HepG2 (cell line): ENCODE measurements at regions not wholly inside any gene's neighbourhood (a gene's known extent, or its start where the extent isn't known, plus 50 kb on each side); places are given as distances from the start of the nearest gene placed in this dataset.

Experiments
- ARNT2 ChIP-seq: sonication (generic); formaldehyde crosslinking; IDR thresholded peaks from 2 replicates; pipeline ENCODE4 v1.8.0; 2022; ENCODE audit warnings: mild to moderate bottlenecking, low read depth, missing genetic modification reagents, moderate library complexity
- FOSL2 ChIP-seq: sonication (generic); formaldehyde crosslinking; IDR thresholded peaks from 2 replicates; pipeline ENCODE4 v1.4.0; 2020; ENCODE audit warnings: missing genetic modification reagents
- IRX3 ChIP-seq: sonication (generic); formaldehyde crosslinking; IDR thresholded peaks from 2 replicates; pipeline ENCODE4 v1.8.1; 2023; ENCODE audit warnings: mild to moderate bottlenecking, low read depth, missing genetic modification reagents, borderline replicate concordance
- MED1 ChIP-seq: sonication (generic); formaldehyde crosslinking; IDR thresholded peaks from 2 replicates; pipeline ENCODE4 v1.4.0; 2020; ENCODE audit warnings: missing genetic modification reagents
- SAP130 ChIP-seq: IDR thresholded peaks from 2 replicates; pipeline ENCODE4 v1.6.1; 2016; ENCODE audit warnings: low read depth
- ZBTB8A ChIP-seq: sonication (generic); formaldehyde crosslinking; IDR thresholded peaks from 2 replicates; pipeline ENCODE4 v1.4.0; 2020; ENCODE audit warnings: mild to moderate bottlenecking, low read depth, missing genetic modification reagents, borderline replicate concordance
- ZFYVE20 ChIP-seq: sonication (generic); formaldehyde crosslinking; IDR thresholded peaks from 2 replicates; pipeline ENCODE4 v1.8.0; 2023; ENCODE audit warnings: low read depth, mild to moderate bottlenecking, moderate library complexity, missing genetic modification reagents, borderline replicate concordance
- ZNF44 ChIP-seq: sonication (generic); formaldehyde crosslinking; IDR thresholded peaks from 2 replicates; pipeline ENCODE4 v1.5.1; 2020; ENCODE audit warnings: mild to moderate bottlenecking, missing genetic modification reagents
- TF ChIP-seq, protein P1 (sequence below): sonication (generic); formaldehyde crosslinking; IDR thresholded peaks from 2 replicates; pipeline ENCODE4 v1.4.0; 2020; ENCODE audit warnings: missing genetic modification reagents, borderline replicate concordance
- TF ChIP-seq, protein P2 (sequence below): sonication (generic); formaldehyde crosslinking; IDR thresholded peaks from 2 replicates; pipeline ENCODE4 v1.4.0; 2020; ENCODE audit warnings: missing genetic modification reagents
- TF ChIP-seq, protein P3 (sequence below): IDR thresholded peaks from 2 replicates; pipeline ENCODE4 v1.6.1; 2016; ENCODE audit warnings: low read depth
- TF ChIP-seq, protein P4 (sequence below): IDR thresholded peaks from 2 replicates; pipeline ENCODE4 v1.6.1; 2016

DNA sequence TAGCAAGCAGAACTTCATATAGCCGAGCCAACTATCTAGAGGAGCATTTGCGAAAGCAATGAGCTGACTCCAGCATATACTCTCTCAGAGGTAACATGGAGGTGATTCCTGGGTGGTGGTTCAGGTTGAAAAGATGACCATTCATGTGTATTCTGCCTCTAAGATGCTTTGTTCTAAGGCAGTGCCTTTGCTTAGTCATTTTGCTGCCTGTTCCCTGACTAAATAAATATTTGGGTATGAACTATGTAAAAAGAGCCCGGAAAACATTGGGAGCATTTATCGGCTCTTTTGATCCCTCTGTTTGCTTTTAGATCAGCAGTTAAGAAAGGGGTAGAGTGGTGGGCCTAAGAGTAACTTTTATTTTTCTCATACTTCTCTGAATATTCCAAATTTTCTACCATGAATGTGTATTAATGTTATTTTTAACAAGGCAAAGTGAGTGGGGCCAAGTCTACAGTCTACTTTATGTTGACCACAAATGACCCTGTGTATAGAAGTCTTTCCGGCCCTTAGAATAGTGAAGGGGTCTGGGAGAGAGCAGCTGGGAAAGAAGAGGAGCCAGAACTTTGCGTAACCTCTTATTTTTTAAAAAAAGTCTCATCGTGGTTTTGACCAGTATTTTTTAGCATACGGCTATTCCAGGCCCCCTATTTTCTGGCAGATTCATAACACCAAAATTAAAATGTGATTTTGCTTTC is 206.5 kb upstream of the EYA4 start (continued):
- TF ChIP-seq, protein P1, sequence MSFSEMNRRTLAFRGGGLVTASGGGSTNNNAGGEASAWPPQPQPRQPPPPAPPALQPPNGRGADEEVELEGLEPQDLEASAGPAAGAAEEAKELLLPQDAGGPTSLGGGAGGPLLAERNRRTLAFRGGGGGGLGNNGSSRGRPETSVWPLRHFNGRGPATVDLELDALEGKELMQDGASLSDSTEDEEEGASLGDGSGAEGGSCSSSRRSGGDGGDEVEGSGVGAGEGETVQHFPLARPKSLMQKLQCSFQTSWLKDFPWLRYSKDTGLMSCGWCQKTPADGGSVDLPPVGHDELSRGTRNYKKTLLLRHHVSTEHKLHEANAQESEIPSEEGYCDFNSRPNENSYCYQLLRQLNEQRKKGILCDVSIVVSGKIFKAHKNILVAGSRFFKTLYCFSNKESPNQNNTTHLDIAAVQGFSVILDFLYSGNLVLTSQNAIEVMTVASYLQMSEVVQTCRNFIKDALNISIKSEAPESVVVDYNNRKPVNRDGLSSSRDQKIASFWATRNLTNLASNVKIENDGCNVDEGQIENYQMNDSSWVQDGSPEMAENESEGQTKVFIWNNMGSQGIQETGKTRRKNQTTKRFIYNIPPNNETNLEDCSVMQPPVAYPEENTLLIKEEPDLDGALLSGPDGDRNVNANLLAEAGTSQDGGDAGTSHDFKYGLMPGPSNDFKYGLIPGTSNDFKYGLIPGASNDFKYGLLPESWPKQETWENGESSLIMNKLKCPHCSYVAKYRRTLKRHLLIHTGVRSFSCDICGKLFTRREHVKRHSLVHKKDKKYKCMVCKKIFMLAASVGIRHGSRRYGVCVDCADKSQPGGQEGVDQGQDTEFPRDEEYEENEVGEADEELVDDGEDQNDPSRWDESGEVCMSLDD = no peak
- TF ChIP-seq ZBTB8A (CRISPR knock-in tag) (no peak), ARNT2 (CRISPR knock-in tag) (no peak), MED1 (CRISPR knock-in tag) (peak; percentile 84), ZFYVE20 (CRISPR knock-in tag) (no peak), SAP130 (peak; percentile 76), ZNF44 (CRISPR knock-in tag) (no peak), IRX3 (CRISPR knock-in tag) (no peak), FOSL2 (CRISPR knock-in tag) (peak; percentile 90)
- TF ChIP-seq, protein P2, sequence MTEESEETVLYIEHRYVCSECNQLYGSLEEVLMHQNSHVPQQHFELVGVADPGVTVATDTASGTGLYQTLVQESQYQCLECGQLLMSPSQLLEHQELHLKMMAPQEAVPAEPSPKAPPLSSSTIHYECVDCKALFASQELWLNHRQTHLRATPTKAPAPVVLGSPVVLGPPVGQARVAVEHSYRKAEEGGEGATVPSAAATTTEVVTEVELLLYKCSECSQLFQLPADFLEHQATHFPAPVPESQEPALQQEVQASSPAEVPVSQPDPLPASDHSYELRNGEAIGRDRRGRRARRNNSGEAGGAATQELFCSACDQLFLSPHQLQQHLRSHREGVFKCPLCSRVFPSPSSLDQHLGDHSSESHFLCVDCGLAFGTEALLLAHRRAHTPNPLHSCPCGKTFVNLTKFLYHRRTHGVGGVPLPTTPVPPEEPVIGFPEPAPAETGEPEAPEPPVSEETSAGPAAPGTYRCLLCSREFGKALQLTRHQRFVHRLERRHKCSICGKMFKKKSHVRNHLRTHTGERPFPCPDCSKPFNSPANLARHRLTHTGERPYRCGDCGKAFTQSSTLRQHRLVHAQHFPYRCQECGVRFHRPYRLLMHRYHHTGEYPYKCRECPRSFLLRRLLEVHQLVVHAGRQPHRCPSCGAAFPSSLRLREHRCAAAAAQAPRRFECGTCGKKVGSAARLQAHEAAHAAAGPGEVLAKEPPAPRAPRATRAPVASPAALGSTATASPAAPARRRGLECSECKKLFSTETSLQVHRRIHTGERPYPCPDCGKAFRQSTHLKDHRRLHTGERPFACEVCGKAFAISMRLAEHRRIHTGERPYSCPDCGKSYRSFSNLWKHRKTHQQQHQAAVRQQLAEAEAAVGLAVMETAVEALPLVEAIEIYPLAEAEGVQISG (CRISPR knock-in tag) = no peak
- TF ChIP-seq, protein P3, sequence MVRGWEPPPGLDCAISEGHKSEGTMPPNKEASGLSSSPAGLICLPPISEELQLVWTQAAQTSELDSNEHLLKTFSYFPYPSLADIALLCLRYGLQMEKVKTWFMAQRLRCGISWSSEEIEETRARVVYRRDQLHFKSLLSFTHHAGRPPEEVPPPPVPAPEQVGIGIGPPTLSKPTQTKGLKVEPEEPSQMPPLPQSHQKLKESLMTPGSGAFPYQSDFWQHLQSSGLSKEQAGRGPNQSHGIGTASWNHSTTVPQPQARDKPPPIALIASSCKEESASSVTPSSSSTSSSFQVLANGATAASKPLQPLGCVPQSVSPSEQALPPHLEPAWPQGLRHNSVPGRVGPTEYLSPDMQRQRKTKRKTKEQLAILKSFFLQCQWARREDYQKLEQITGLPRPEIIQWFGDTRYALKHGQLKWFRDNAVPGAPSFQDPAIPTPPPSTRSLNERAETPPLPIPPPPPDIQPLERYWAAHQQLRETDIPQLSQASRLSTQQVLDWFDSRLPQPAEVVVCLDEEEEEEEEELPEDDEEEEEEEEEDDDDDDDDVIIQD = peak; percentile 96
- TF ChIP-seq, protein P4, sequence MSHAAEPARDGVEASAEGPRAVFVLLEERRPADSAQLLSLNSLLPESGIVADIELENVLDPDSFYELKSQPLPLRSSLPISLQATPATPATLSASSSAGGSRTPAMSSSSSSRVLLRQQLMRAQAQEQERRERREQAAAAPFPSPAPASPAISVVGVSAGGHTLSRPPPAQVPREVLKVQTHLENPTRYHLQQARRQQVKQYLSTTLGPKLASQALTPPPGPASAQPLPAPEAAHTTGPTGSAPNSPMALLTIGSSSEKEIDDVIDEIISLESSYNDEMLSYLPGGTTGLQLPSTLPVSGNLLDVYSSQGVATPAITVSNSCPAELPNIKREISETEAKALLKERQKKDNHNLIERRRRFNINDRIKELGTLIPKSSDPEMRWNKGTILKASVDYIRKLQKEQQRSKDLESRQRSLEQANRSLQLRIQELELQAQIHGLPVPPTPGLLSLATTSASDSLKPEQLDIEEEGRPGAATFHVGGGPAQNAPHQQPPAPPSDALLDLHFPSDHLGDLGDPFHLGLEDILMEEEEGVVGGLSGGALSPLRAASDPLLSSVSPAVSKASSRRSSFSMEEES (CRISPR knock-in tag) = peak; percentile 50; the same call in 1 of the 2 replicates
